Neuronal stem cell (in vitro differentiated cells): ENCODE measurements at regions not wholly inside any gene's neighbourhood (a gene's known extent, or its start where the extent isn't known, plus 50 kb on each side); places are given as distances from the start of the nearest gene placed in this dataset.

Source experiments
- DNase-seq: peaks from one replicate; pipeline ENCODE4 v3.0.0-alpha.2; 2013; ENCODE audit warnings: low spot score
- H2AFZ ChIP-seq: one replicate; pipeline ENCODE4 v1.6.1; 2013; ENCODE audit warnings: mild to moderate bottlenecking, low read length, inconsistent platforms
- H2AK5ac ChIP-seq: 2 replicates; pipeline ENCODE4 v1.6.1; 2013; ENCODE audit warnings: low read depth, mild to moderate bottlenecking, inconsistent platforms, low read length, moderate library complexity, mixed read lengths
- H2BK120ac ChIP-seq: 2 replicates; pipeline ENCODE4 v1.6.1; 2013; ENCODE audit warnings: low read depth, mild to moderate bottlenecking, inconsistent platforms, low read length, moderate library complexity, mixed read lengths
- H2BK12ac ChIP-seq: one replicate; pipeline ENCODE4 v1.6.1; 2013; ENCODE audit warnings: low read length, inconsistent platforms
- H2BK15ac ChIP-seq: 2 replicates; pipeline ENCODE4 v1.6.1; 2013; ENCODE audit warnings: mild to moderate bottlenecking, low read length, inconsistent platforms, mixed read lengths
- H2BK5ac ChIP-seq: one replicate; pipeline ENCODE4 v1.6.1; 2013; ENCODE audit warnings: inconsistent platforms, mild to moderate bottlenecking, low read length, moderate library complexity
- H3K14ac ChIP-seq: one replicate; pipeline ENCODE4 v1.6.1; 2013; ENCODE audit warnings: low read length, inconsistent platforms
- H3K18ac ChIP-seq: 2 replicates; pipeline ENCODE4 v1.6.1; 2013; ENCODE audit warnings: low read length, inconsistent platforms
- H3K23ac ChIP-seq: 2 replicates; pipeline ENCODE4 v1.6.1; 2013; ENCODE audit warnings: low read depth, mild to moderate bottlenecking, mixed read lengths, low read length, inconsistent platforms; ENCODE audit not compliant: poor library complexity
- H3K27ac ChIP-seq: replicated peaks from 3 replicates; pipeline ENCODE4 v1.5.1; 2013; ENCODE audit warnings: low read length, inconsistent platforms
- H3K27me3 ChIP-seq, 3 experiments: 2 replicates each; pipeline ENCODE4 v1.6.1; 2013; ENCODE audit warnings: low read length in 3 of 3, mild to moderate bottlenecking in 2 of 3, inconsistent platforms in 1 of 3, low read depth in 1 of 3, mixed read lengths in 1 of 3, moderate library complexity in 1 of 3; ENCODE audit not compliant: control insufficient read depth in 3 of 3, insufficient read depth in 3 of 3
- H3K36me3 ChIP-seq, 2 donors: replicated peaks in 1 of 2; 2 replicates each; pipeline ENCODE4 v1.6.1; 2013; ENCODE audit warnings: low read length in 2 of 2; ENCODE audit not compliant: control insufficient read depth in 2 of 2, insufficient read depth in 2 of 2
- H3K4ac ChIP-seq: 2 replicates; pipeline ENCODE4 v1.6.1; 2013; ENCODE audit warnings: inconsistent platforms, mild to moderate bottlenecking, low read length, moderate library complexity
- H3K4me1 ChIP-seq, 2 donors: 1 replicate in 1 of 2; 2 replicates in 1 of 2; pipeline ENCODE4 v1.6.1; 2013; ENCODE audit warnings: low read length in 2 of 2, low read depth in 1 of 2; ENCODE audit not compliant: control insufficient read depth in 2 of 2, insufficient read depth in 1 of 2
- H3K4me2 ChIP-seq: one replicate; pipeline ENCODE4 v1.6.1; 2013; ENCODE audit warnings: mild to moderate bottlenecking, low read length, inconsistent platforms; ENCODE audit not compliant: insufficient read depth, poor library complexity, severe bottlenecking
- H3K4me3 ChIP-seq, 2 donors: 2 replicates each; pipeline ENCODE4 v1.5.1; 2013; ENCODE audit warnings: low read length in 2 of 2, mild to moderate bottlenecking in 2 of 2, inconsistent platforms in 1 of 2, moderate library complexity in 1 of 2
- H3K79me1 ChIP-seq: one replicate; pipeline ENCODE4 v1.6.1; 2013; ENCODE audit warnings: low read depth, mild to moderate bottlenecking, inconsistent platforms, low read length, moderate library complexity
- H3K9ac ChIP-seq: one replicate; pipeline ENCODE4 v1.6.1; 2013; ENCODE audit warnings: mild to moderate bottlenecking, low read depth, low read length, inconsistent platforms; ENCODE audit not compliant: poor library complexity
- H3K9me3 ChIP-seq, 2 donors: replicated peaks in 1 of 2; 2 replicates each; pipeline versions ENCODE3 to v1.6.1; 2013; ENCODE audit warnings: low read length in 2 of 2, mild to moderate bottlenecking in 2 of 2, inconsistent platforms in 1 of 2, low read depth in 1 of 2, mixed read lengths in 1 of 2, moderate library complexity in 1 of 2; ENCODE audit not compliant: control insufficient read depth in 2 of 2, insufficient read depth in 1 of 2
- H4K8ac ChIP-seq: one replicate; pipeline ENCODE4 v1.6.1; 2013; ENCODE audit warnings: low read depth, mild to moderate bottlenecking, inconsistent platforms, low read length, moderate library complexity
- H4K91ac ChIP-seq: one replicate; pipeline ENCODE4 v1.6.1; 2013; ENCODE audit warnings: low read length, low read depth, mild to moderate bottlenecking, inconsistent platforms; ENCODE audit not compliant: poor library complexity
- WGBS, 2 donors: extraction: QIAGEN DNeasy Blood & Tissue Kit; methylation state at CpG; one replicate each; pipeline ENCODE4 v1.1.7; 2013; ENCODE audit warnings: missing lambda C conversion rate in 2 of 2, mixed read lengths in 1 of 2; ENCODE audit not compliant: insufficient read length in 2 of 2, insufficient replicate concordance in 1 of 2; ENCODE audit errors: extremely low coverage in 2 of 2; 5-methylcytosine and 5-hydroxymethylcytosine counted together

DNA sequence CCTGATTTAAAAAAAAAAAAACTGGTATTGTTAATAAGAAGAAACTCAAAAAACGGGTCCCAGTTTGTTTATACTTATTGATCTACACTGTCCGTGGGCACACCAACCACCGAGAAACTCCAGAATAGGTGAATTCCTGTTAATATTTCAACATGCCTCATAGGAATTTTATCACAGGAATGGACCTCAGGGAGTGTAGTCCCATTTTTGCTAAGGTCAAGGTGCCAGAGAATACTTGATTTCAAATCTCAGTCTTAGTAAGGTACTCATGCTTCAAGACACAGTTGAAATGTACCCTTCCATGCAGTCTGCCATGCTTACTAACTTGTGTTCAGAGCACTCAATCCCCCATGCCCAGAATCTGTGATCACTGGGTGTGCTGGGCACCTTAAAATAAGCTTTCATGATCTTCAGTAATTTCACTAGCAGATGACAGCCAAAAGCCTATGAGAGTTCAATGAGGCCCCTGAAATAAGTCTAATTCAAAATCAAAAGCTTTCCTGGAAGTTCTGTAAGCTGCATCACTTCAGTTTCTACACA, 385.7 kb downstream of the TNS3 start:
- no peak overlapping the region for H3K4me3 ChIP-seq
- no peaks in the 10 kb centered on the region for H3K4me1 ChIP-seq
- H2BK12ac ChIP-seq = no peak overlapping the region
- H2AK5ac ChIP-seq = no peak overlapping the region
- no peak overlapping the region for H2AFZ ChIP-seq
- no CpG with 5 or more reads among the region's 3 CpGs for WGBS, 2 donors
- no peak for DNase-seq
- H3K27me3 ChIP-seq = peaks cover 0 to 6% (median 0%) of the 10 kb centered on the region in 3 experiments
- no peaks in the 10 kb centered on the region for H3K9me3 ChIP-seq
- no peak overlapping the region for H3K4ac ChIP-seq
- no peak overlapping the region for H3K4me2 ChIP-seq
- H4K8ac ChIP-seq = no peak overlapping the region
- H3K23ac ChIP-seq = no peak overlapping the region
- H3K79me1 ChIP-seq = no peaks in the 10 kb centered on the region
- no peak overlapping the region for H3K27ac ChIP-seq
- H3K14ac ChIP-seq = no peak overlapping the region
- H3K18ac ChIP-seq = no peak overlapping the region
- H2BK120ac ChIP-seq = no peak overlapping the region
- H3K9ac ChIP-seq = no peak overlapping the region
- H4K91ac ChIP-seq = no peak overlapping the region
- H2BK5ac ChIP-seq = no peak overlapping the region
- no peaks in the 10 kb centered on the region for H3K36me3 ChIP-seq
- no peak overlapping the region for H2BK15ac ChIP-seq

GRCh38 chr7:47195641-47196040, 386.3 kb downstream of the TNS3 start:
- Histone ChIP-seq H3K18ac (no peak overlapping the region), H3K23ac (no peak overlapping the region), H3K4ac (no peak overlapping the region), H2BK5ac (no peak overlapping the region), H3K9me3 (no peaks in the 10 kb centered on the region), H3K4me1 (no peaks in the 10 kb centered on the region), H2BK12ac (no peak overlapping the region), H4K91ac (no peak overlapping the region), H3K9ac (no peak overlapping the region), H3K27me3 (peaks cover 0 to 6% (median 0%) of the 10 kb centered on the region in 3 experiments), H3K36me3 (no peaks in the 10 kb centered on the region), H2BK15ac (no peak overlapping the region), H3K4me2 (no peak overlapping the region), H4K8ac (no peak overlapping the region), H2AFZ (no peak overlapping the region), H3K27ac (no peak overlapping the region), H3K14ac (no peak overlapping the region), H2AK5ac (no peak overlapping the region), H3K4me3 (no peak overlapping the region), H3K79me1 (no peaks in the 10 kb centered on the region), H2BK120ac (no peak overlapping the region)
- no peak for DNase-seq
- WGBS, 2 donors = no CpG with 5 or more reads among the region's 6 CpGs

DNA sequence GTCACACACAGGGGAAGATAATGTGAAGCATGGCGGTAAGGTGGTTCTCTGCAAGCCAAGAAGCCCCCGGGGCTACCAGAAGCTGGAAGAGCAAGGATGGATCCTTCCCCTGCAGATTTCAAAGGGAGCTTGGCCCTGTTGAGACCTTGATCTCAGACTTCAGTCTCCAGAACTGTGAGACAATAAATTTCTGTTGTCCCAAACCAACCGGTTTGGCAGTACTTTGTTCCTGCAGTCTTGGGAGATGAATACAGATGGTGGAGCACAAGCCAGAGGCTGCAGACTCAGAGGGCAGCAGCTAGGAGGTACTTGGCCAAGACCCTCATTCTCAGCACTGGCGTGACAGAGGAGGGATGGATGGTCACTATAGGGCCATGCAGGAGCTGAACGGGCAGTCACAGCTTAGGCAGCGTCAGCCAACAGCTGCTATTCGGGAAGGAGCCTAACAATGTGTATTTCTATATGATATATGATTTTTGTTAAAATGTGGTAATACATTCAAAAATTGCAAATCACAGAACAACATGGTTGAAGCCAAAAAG, 387.3 kb downstream of the TNS3 start:
- no peaks in the 10 kb centered on the region for H3K36me3 ChIP-seq
- H3K27ac ChIP-seq = no peak overlapping the region
- no peak overlapping the region for H3K18ac ChIP-seq
- H2AK5ac ChIP-seq = no peak overlapping the region
- peaks cover 0 to 8% (median 0%) of the 10 kb centered on the region in 3 experiments for H3K27me3 ChIP-seq
- WGBS, 2 donors = no CpG with 5 or more reads among the region's 7 CpGs
- no peak overlapping the region for H2BK15ac ChIP-seq
- H3K4me3 ChIP-seq = no peak overlapping the region
- H3K4me2 ChIP-seq = no peak overlapping the region
- H3K4ac ChIP-seq = no peak overlapping the region
- H4K91ac ChIP-seq = no peak overlapping the region
- H2AFZ ChIP-seq = no peak overlapping the region
- no peak overlapping the region for H2BK5ac ChIP-seq
- no peak for DNase-seq
- H4K8ac ChIP-seq = no peak overlapping the region
- no peaks in the 10 kb centered on the region for H3K79me1 ChIP-seq
- no peak overlapping the region for H2BK120ac ChIP-seq
- H3K23ac ChIP-seq = no peak overlapping the region
- no peaks in the 10 kb centered on the region for H3K9me3 ChIP-seq
- H2BK12ac ChIP-seq = no peak overlapping the region
- no peak overlapping the region for H3K14ac ChIP-seq
- peaks cover 0 to 4% of the 10 kb centered on the region in 2 donors for H3K4me1 ChIP-seq
- H3K9ac ChIP-seq = no peak overlapping the region

- H3K36me3 ChIP-seq = no peaks in the 10 kb centered on the region
- no peaks in the 10 kb centered on the region for H3K9me3 ChIP-seq
- no peak overlapping the region for H3K9ac ChIP-seq
- no CpG with 5 or more reads among the region's 4 CpGs for WGBS, 2 donors
- H3K23ac ChIP-seq = no peak overlapping the region
- H2AFZ ChIP-seq = no peak overlapping the region
- H3K79me1 ChIP-seq = no peaks in the 10 kb centered on the region
- H3K4me2 ChIP-seq = no peak overlapping the region
- peaks cover 0 to 8% (median 0%) of the 10 kb centered on the region in 3 experiments for H3K27me3 ChIP-seq
- no peak overlapping the region for H3K4ac ChIP-seq
- no peak overlapping the region for H2BK120ac ChIP-seq
- H4K8ac ChIP-seq = no peak overlapping the region
- H3K4me1 ChIP-seq = peaks cover 0 to 4% of the 10 kb centered on the region in 2 donors
- no peak overlapping the region for H3K14ac ChIP-seq
- no peak overlapping the region for H2AK5ac ChIP-seq
- H4K91ac ChIP-seq = no peak overlapping the region
- no peak overlapping the region for H2BK15ac ChIP-seq
- no peak for DNase-seq
- H2BK5ac ChIP-seq = no peak overlapping the region
- H2BK12ac ChIP-seq = no peak overlapping the region
- H3K4me3 ChIP-seq = no peak overlapping the region
- no peak overlapping the region for H3K27ac ChIP-seq
- no peak overlapping the region for H3K18ac ChIP-seq
Measured at GRCh38 chr7:47192978-47193377, 388.9 kb downstream of the TNS3 start.
